HEK293 (cell line): ENCODE measurements at regions not wholly inside any gene's neighbourhood (a gene's known extent, or its start where the extent isn't known, plus 50 kb on each side); places are given as distances from the start of the nearest gene placed in this dataset.

Experiments used
- CTCF ChIP-seq: fragments of 450-650 bp; formaldehyde crosslinking; IDR thresholded peaks from 2 replicates; pipeline ENCODE4 v1.5.1; 2016; ENCODE audit warnings: missing biosample characterization, missing genetic modification characterization
- GLI4 ChIP-seq: fragments of 450-650 bp; formaldehyde crosslinking; IDR thresholded peaks from 2 replicates; pipeline ENCODE4 v1.5.1; 2016; ENCODE audit warnings: missing biosample characterization, missing genetic modification characterization
- KLF1 ChIP-seq: fragments of 450-650 bp; formaldehyde crosslinking; IDR thresholded peaks from 2 replicates; pipeline ENCODE4 v1.5.1; 2016; ENCODE audit warnings: missing biosample characterization, missing genetic modification characterization
- KLF8 ChIP-seq: fragments of 450-650 bp; formaldehyde crosslinking; IDR thresholded peaks from 2 replicates; pipeline ENCODE4 v1.5.1; 2016; ENCODE audit warnings: missing biosample characterization, missing genetic modification characterization
- KLF9 ChIP-seq: fragments of 450-650 bp; formaldehyde crosslinking; IDR thresholded peaks from 2 replicates; pipeline ENCODE4 v1.5.1; 2016; ENCODE audit warnings: missing biosample characterization, missing genetic modification characterization, low read depth
- ZBTB8A ChIP-seq: fragments of 450-650 bp; formaldehyde crosslinking; IDR thresholded peaks from 2 replicates; pipeline ENCODE4 v1.5.1; 2016; ENCODE audit warnings: missing biosample characterization, missing genetic modification characterization
- ZFHX2 ChIP-seq: fragments of 450-650 bp; formaldehyde crosslinking; conservative IDR thresholded peaks from 2 replicates; pipeline ENCODE4 v1.5.1; 2016; ENCODE audit warnings: missing biosample characterization, missing genetic modification characterization
- ZFP37 ChIP-seq: fragments of 450-650 bp; formaldehyde crosslinking; IDR thresholded peaks from 2 replicates; pipeline ENCODE4 v1.5.1; 2016; ENCODE audit warnings: missing biosample characterization, missing genetic modification characterization
- ZNF114 ChIP-seq: fragments of 450-650 bp; formaldehyde crosslinking; IDR thresholded peaks from 2 replicates; pipeline ENCODE4 v1.5.0; 2017; ENCODE audit warnings: missing biosample characterization, missing genetic modification characterization
- ZNF121 ChIP-seq: fragments of 450-650 bp; formaldehyde crosslinking; IDR thresholded peaks from 2 replicates; pipeline ENCODE4 v1.5.1; 2016; ENCODE audit warnings: missing biosample characterization, missing genetic modification characterization
- ZNF174 ChIP-seq: fragments of 450-650 bp; formaldehyde crosslinking; IDR thresholded peaks from 2 replicates; pipeline ENCODE4 v1.5.0; 2017; ENCODE audit warnings: missing biosample characterization, mild to moderate bottlenecking, missing genetic modification characterization
- ZNF2 ChIP-seq: fragments of 450-650 bp; formaldehyde crosslinking; IDR thresholded peaks from 2 replicates; pipeline ENCODE4 v1.5.1; 2016; ENCODE audit warnings: missing biosample characterization, missing genetic modification characterization
- ZNF239 ChIP-seq: fragments of 450-650 bp; formaldehyde crosslinking; IDR thresholded peaks from 2 replicates; pipeline ENCODE4 v1.5.1; 2016; ENCODE audit warnings: missing biosample characterization, missing genetic modification characterization
- ZNF311 ChIP-seq: fragments of 450-650 bp; formaldehyde crosslinking; IDR thresholded peaks from 2 replicates; pipeline ENCODE4 v1.5.1; 2017; ENCODE audit warnings: missing biosample characterization, missing genetic modification characterization, borderline replicate concordance
- ZNF596 ChIP-seq: fragments of 450-650 bp; IDR thresholded peaks from 2 replicates; pipeline ENCODE4 v1.5.0; 2018; ENCODE audit warnings: missing biosample characterization, mild to moderate bottlenecking, missing genetic modification characterization, moderate library complexity
- ZNF626 ChIP-seq: fragments of 450-650 bp; sonication (Bioruptor Pico); formaldehyde crosslinking; IDR thresholded peaks from 2 replicates; pipeline ENCODE4 v1.5.1; 2018; ENCODE audit warnings: missing biosample characterization, missing genetic modification characterization, inconsistent platforms
- ZNF658 ChIP-seq: fragments of 450-650 bp; formaldehyde crosslinking; IDR thresholded peaks from 2 replicates; pipeline ENCODE4; 2016; ENCODE audit warnings: missing biosample characterization, missing genetic modification characterization
- ZNF777 ChIP-seq: fragments of 450-650 bp; formaldehyde crosslinking; IDR thresholded peaks from 2 replicates; pipeline ENCODE4 v1.5.1; 2017; ENCODE audit warnings: missing biosample characterization, missing genetic modification characterization, borderline replicate concordance
- ZSCAN16 ChIP-seq: fragments of 450-650 bp; formaldehyde crosslinking; IDR thresholded peaks from 2 replicates; pipeline ENCODE4 v1.5.1; 2016; ENCODE audit warnings: missing biosample characterization, missing genetic modification characterization
- ZSCAN23 ChIP-seq: fragments of 450-650 bp; formaldehyde crosslinking; IDR thresholded peaks from 2 replicates; pipeline ENCODE4 v1.5.1; 2016; ENCODE audit warnings: missing biosample characterization, missing genetic modification characterization
- TF ChIP-seq, protein P1 (sequence below): fragments of 450-650 bp; formaldehyde crosslinking; IDR thresholded peaks from 2 replicates; pipeline ENCODE4 v1.5.1; 2016; ENCODE audit warnings: missing biosample characterization, missing genetic modification characterization
- TF ChIP-seq, protein P2 (sequence below): fragments of 450-650 bp; IDR thresholded peaks from 2 replicates; pipeline ENCODE4 v1.5.1; 2018; ENCODE audit warnings: missing biosample characterization, mild to moderate bottlenecking, missing genetic modification characterization
- TF ChIP-seq, protein P3 (sequence below): fragments of 450-650 bp; formaldehyde crosslinking; conservative IDR thresholded peaks from 2 replicates; pipeline ENCODE4 v1.5.1; 2016; ENCODE audit warnings: low read depth, missing biosample characterization, missing genetic modification characterization
- TF ChIP-seq, protein P4 (sequence below): fragments of 450-650 bp; formaldehyde crosslinking; IDR thresholded peaks from 2 replicates; pipeline ENCODE4 v1.5.1; 2016; ENCODE audit warnings: missing biosample characterization, missing genetic modification characterization

DNA sequence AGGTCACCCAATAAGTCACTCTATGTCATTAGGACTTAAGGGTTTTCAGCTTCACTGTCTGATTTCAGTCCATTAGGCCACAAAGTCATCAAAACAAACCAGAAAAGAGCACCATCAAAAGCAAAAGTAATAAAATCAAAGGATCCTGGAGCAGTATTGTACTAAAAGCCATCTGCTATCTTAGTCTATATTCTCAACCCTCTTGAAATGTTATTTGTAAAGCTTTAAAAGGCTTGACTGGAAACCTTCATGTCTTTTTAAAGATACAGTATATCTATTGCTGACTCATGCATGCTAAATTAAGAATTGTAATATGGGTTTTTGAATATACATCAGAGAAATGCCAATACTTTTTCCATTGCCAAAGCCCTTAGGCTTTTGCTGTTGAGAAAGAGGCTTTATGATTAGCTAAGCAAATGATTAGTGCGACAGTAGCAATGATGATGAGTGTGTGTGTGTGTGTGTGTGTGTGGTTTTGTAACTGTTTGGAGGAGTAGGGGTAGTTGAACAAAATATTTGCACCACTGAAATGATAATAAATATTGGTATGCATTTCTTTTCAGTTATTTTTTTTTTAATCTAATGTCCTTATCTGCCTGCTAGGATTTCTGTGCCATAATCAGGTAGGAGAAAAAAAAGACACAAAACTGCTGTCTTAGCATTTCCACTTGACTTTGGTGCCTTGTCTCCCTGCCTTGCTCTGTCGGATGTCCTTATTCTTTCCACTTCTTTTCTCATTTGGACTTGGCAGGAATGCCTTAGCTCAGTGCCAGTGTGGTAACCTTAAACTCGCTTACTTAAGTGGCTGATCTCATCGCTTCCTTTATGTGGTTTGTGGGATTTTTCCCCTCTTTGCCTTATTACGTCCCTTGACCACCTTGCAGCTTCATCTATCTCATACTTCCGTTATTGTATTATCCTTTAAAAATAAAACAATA lies 119.7 kb downstream of the PCDH7 start (continued):
- TF ChIP-seq, protein P1, sequence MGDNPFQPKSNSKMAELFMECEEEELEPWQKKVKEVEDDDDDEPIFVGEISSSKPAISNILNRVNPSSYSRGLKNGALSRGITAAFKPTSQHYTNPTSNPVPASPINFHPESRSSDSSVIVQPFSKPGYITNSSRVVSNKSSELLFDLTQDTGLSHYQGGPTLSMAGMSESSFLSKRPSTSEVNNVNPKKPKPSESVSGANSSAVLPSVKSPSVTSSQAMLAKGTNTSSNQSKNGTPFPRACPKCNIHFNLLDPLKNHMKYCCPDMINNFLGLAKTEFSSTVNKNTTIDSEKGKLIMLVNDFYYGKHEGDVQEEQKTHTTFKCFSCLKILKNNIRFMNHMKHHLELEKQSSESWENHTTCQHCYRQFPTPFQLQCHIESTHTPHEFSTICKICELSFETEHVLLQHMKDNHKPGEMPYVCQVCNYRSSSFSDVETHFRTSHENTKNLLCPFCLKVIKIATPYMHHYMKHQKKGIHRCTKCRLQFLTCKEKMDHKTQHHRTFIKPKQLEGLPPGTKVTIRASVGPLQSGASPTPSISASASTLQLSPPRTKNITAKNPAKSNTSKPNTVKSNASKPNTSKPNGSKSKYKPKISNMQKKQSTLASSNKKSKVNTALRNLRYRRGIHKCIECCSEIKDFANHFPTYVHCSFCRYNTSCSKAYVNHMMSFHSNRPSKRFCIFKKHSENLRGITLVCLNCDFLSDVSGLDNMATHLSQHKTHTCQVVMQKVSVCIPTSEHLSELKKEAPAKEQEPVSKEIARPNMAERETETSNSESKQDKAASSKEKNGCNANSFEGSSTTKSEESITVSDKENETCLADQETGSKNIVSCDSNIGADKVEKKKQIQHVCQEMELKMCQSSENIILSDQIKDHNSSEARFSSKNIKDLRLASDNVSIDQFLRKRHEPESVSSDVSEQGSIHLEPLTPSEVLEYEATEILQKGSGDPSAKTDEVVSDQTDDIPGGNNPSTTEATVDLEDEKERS = no peak
- TF ChIP-seq GLI4 (no peak), ZNF114 (tag by site-specific recombination) (no peak), CTCF (tag by site-specific recombination) (no peak), ZNF2 (peak; percentile 76; the same call in 1 of the 2 replicates), ZNF174 (no peak), ZNF626 (tag by site-specific recombination) (no peak), ZNF777 (tag by site-specific recombination) (no peak), ZNF121 (tag by site-specific recombination) (peak; percentile 44; the same call in 1 of the 2 replicates), ZBTB8A (tag by site-specific recombination) (no peak), ZSCAN16 (tag by site-specific recombination) (no peak), ZNF311 (no peak), ZSCAN23 (tag by site-specific recombination) (no peak), ZNF596 (tag by site-specific recombination) (no peak), KLF1 (tag by site-specific recombination) (no peak), ZFP37 (tag by site-specific recombination) (peak; percentile 31; the same call in 1 of the 2 replicates), ZFHX2 (tag by site-specific recombination) (no peak), ZNF239 (tag by site-specific recombination) (no peak), KLF8 (peak; percentile 32; the same call in 1 of the 2 replicates), ZNF658 (tag by site-specific recombination) (no peak), KLF9 (tag by site-specific recombination) (no peak)
- TF ChIP-seq, protein P2, sequence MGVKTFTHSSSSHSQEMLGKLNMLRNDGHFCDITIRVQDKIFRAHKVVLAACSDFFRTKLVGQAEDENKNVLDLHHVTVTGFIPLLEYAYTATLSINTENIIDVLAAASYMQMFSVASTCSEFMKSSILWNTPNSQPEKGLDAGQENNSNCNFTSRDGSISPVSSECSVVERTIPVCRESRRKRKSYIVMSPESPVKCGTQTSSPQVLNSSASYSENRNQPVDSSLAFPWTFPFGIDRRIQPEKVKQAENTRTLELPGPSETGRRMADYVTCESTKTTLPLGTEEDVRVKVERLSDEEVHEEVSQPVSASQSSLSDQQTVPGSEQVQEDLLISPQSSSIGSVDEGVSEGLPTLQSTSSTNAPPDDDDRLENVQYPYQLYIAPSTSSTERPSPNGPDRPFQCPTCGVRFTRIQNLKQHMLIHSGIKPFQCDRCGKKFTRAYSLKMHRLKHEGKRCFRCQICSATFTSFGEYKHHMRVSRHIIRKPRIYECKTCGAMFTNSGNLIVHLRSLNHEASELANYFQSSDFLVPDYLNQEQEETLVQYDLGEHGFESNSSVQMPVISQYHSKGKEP = no peak
- TF ChIP-seq, protein P3, sequence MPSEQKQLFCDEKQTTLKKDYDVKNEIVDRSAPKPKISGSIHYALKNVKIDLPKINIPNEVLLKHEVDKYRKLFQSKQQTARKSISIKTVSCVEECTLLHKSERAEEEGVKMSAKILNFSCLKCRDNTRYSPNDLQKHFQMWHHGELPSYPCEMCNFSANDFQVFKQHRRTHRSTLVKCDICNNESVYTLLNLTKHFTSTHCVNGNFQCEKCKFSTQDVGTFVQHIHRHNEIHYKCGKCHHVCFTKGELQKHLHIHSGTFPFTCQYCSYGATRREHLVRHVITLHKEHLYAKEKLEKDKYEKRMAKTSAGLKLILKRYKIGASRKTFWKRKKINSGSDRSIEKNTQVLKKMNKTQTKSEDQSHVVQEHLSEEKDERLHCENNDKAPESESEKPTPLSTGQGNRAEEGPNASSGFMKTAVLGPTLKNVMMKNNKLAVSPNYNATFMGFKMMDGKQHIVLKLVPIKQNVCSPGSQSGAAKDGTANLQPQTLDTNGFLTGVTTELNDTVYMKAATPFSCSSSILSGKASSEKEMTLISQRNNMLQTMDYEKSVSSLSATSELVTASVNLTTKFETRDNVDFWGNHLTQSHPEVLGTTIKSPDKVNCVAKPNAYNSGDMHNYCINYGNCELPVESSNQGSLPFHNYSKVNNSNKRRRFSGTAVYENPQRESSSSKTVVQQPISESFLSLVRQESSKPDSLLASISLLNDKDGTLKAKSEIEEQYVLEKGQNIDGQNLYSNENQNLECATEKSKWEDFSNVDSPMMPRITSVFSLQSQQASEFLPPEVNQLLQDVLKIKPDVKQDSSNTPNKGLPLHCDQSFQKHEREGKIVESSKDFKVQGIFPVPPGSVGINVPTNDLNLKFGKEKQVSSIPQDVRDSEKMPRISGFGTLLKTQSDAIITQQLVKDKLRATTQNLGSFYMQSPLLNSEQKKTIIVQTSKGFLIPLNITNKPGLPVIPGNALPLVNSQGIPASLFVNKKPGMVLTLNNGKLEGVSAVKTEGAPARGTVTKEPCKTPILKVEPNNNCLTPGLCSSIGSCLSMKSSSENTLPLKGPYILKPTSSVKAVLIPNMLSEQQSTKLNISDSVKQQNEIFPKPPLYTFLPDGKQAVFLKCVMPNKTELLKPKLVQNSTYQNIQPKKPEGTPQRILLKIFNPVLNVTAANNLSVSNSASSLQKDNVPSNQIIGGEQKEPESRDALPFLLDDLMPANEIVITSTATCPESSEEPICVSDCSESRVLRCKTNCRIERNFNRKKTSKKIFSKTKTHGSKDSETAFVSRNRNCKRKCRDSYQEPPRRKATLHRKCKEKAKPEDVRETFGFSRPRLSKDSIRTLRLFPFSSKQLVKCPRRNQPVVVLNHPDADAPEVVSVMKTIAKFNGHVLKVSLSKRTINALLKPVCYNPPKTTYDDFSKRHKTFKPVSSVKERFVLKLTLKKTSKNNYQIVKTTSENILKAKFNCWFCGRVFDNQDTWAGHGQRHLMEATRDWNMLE (tag by site-specific recombination) = no peak
- TF ChIP-seq, protein P4, sequence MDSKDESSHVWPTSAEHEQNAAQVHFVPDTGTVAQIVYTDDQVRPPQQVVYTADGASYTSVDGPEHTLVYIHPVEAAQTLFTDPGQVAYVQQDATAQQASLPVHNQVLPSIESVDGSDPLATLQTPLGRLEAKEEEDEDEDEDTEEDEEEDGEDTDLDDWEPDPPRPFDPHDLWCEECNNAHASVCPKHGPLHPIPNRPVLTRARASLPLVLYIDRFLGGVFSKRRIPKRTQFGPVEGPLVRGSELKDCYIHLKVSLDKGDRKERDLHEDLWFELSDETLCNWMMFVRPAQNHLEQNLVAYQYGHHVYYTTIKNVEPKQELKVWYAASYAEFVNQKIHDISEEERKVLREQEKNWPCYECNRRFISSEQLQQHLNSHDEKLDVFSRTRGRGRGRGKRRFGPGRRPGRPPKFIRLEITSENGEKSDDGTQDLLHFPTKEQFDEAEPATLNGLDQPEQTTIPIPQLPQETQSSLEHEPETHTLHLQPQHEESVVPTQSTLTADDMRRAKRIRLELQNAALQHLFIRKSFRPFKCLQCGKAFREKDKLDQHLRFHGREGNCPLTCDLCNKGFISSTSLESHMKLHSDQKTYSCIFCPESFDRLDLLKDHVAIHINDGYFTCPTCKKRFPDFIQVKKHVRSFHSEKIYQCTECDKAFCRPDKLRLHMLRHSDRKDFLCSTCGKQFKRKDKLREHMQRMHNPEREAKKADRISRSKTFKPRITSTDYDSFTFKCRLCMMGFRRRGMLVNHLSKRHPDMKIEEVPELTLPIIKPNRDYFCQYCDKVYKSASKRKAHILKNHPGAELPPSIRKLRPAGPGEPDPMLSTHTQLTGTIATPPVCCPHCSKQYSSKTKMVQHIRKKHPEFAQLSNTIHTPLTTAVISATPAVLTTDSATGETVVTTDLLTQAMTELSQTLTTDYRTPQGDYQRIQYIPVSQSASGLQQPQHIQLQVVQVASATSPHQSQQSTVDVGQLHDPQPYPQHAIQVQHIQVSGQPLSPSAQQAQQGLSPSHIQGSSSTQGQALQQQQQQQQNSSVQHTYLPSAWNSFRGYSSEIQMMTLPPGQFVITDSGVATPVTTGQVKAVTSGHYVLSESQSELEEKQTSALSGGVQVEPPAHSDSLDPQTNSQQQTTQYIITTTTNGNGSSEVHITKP (tag by site-specific recombination) = peak; percentile 83
